ENCODE measurements at regions not wholly inside any gene's neighbourhood (a gene's known extent, or its start where the extent isn't known, plus 50 kb on each side); places are given as distances from the start of the nearest gene placed in this dataset.

DNA sequence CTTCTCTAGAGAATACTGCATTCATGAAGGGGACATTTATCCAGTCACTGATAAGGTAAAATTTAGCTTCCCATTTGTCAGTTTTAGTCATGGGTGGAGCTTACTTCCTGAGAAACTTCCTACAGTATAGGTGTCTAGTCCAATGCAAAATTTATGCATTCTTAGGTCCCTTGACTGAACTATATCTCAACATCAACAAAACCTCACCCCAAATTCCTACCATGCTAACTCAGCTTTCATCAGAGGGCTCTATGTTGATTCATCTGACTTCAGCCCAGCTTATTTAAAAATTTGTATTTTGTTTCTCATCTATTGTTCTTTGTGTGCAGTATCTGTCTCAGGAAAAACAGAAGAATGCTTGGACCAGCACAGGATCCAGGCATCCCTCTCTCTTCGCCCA, 296.4 kb upstream of the ACVR2A start:
- TF ChIP-seq CTCF (IDR thresholded peaks at IDR 0.05), result no peak
- TF ChIP-seq POLR2A (IDR thresholded peaks at IDR 0.05), result no peak
